Medulla oblongata (tissue), 1 donor: ENCODE measurements at regions not wholly inside any gene's neighbourhood (a gene's known extent, or its start where the extent isn't known, plus 50 kb on each side); places are given as distances from the start of the nearest gene placed in this dataset.

Experiments
- DNase-seq: peaks from one replicate; pipeline ENCODE4 v3.0.0-alpha.2; 2015; ENCODE audit errors: extremely low spot score

DNA sequence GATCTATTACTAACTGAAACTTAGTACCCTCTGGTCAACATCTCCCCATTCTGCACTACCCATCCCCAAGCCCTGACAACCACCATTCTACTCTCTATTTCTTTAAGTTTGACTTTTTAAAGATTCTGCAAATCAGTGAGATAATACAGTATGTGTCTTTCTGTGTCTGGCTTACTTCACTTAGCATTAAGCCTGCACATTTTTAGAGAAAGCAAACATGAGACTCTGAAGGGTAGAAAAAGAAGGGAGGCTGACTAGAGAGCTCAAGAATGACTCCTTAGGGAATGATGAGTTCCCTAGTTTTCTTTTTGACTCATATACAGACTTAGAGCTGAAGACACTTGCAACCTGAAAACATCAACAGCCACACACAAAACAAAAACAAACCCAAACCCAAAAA, 311.3 kb downstream of the SQOR start:
- DNase-seq, result no peak

GRCh38 chr15:45948181-45948621, 313.4 kb downstream of the SQOR start:
- no peak for DNase-seq

- DNase-seq, result no peak
These were observed 324.1 kb downstream of the SQOR start for GRCh38 chr15:45958924-45959323.

DNA sequence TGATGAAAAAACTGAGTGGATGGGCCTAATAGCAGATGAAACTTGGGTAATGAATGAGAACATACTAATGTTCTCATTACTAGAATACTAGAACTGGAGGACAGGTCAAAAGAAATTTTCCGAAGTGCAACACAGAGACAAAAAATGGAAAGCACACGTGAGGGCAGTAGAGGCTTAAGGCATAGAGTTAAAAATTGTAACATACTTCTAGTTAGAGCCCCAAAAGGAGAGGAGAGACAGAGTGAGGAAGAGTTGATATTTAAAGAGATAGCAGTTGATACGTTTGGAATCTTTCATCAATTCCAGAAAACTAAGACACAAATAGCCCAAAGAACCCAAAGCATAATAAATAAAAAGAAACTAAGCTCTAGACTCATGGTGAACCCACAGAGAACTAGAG, 327.9 kb downstream of the SQOR start:
- DNase-seq, result no peak

GRCh38 chr15:45970542-45970941, 335.7 kb downstream of the SQOR start:
- DNase-seq, result no peak

GRCh38 chr15:45980366-45980765, 345.5 kb downstream of the SQOR start:
- DNase-seq, result no peak

- no peak for DNase-seq
These were observed 346.8 kb downstream of the SQOR start for GRCh38 chr15:45981625-45982024.

- DNase-seq, result no peak
These were observed 357.0 kb downstream of the SQOR start for GRCh38 chr15:45991863-45992262.

DNA sequence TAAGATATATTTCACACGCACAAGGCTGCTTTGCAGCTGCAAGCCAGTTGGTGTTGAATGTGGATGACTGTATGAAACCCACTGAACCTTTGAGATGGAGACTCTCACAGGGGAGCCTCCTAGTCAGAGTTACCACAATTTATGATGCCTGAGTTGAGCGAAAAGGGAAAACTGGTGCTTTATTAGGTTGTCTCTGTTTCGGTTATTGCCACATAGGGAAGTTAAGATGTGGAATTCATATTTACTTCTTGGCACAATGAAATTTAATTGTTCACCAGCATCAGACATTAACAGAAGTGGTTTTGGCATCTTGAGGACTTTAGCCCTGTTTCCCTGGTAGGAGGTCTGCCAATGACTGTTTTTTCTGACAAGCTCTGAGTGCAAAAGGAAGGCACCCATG, 358.2 kb downstream of the SQOR start:
- DNase-seq, result no peak

DNA sequence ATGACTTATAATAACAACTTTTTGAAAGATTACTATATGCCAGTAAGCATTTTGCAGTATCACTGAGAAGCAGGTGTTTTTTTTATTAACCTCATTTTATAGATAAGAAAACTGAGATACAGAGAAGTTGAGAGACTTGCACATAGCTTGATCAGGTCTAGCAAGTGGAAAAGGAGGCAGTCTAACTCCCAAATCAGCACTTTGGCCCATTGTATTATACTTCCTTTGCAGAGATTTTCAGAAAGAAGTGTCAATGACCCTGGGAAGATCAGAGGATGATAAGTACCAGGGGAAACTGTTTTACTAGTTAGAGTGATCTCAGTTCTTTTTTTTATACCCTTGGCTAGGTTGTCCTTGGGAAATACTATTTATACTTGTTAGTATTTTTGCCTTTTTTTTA, 358.7 kb downstream of the SQOR start:
- DNase-seq, result no peak

DNA sequence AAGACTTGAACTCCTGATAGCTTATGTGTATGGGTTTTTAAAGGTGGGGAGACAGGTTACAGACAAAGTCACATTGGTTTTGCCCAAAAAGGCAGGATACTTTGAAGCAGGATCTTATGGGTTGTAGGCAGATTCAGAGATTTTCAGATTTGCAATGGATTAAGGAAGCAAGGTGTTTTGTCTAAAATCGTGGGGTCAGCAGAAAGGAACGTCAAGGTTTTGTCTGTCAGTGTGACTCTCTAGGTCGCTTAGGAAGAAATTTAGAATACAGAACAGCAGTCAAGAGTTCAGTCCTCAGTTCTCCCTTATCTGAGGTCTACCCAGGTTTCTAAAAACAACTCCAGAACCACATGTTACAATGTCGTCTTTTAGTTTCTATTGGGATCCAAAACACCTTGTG, 361.0 kb downstream of the SQOR start:
- DNase-seq, result no peak

GRCh38 chr15:46014532-46014931, 379.7 kb downstream of the SQOR start:
- DNase-seq, result no peak

DNA sequence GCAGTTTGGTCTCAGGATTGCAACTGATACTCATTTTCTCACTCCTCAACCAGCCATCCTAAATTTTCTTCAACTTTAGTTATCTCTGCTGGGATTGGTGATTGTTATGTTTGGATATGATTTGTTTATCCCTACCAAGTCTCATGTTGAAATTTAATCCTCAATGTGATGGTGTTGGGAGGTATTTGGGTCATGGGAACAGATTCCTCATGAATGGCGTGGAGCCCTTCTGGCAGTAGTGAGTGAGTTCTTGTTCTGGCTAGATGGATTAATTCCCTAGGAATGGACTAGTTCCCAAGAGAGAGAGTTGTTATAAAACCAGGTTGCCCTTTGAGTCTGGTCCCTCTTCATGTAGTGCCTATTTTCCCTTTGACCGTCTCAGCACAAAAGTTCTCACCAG, 399.9 kb downstream of the SQOR start:
- DNase-seq, result no peak

GRCh38 chr15:46039703-46040102, 404.9 kb downstream of the SQOR start:
- no peak for DNase-seq

DNA sequence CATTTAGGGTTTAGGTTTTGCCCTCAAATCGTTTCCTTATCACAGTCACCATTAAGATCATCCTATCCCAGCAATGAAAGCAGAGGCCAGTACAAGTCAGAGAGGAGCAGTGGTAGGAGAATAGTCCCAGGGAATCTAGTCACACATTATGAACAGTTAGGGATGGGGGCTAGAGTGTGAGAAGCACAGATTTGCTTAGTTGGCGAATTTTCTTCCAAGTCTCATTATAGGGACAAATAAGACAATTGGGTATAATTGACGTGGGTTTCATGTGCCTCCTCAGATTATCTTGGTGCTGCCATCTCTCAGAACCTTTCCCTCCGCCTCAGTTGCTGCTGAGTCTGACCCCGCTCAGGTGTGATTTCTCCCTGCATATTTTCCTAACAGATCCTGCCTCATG, 407.1 kb downstream of the SQOR start:
- no peak for DNase-seq

GRCh38 chr15:46059921-46060594, 425.2 kb downstream of the SQOR start:
- DNase-seq, result no peak

- no peak for DNase-seq
These were observed 426.2 kb downstream of the SQOR start for GRCh38 chr15:46061002-46061401.

DNA sequence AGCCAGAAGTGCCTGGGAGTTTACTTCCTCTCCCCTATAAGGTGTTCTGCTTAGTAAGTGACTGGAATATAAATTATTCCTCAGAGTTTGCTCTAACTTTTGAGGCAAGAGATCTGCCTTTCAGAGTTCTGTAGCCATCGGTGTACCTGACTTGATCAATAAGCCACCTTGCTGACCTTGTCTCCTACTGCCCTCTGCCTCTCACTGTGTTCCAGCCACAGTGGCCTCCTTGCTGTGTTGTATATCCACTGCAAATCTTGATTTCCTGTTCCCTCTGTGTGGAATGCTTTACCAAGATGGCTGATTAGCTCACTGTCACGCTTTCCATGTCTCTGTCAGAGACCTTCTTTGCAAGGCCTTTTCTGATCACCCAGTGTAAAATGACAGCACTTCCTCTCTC, 442.4 kb downstream of the SQOR start:
- DNase-seq, result no peak

DNA sequence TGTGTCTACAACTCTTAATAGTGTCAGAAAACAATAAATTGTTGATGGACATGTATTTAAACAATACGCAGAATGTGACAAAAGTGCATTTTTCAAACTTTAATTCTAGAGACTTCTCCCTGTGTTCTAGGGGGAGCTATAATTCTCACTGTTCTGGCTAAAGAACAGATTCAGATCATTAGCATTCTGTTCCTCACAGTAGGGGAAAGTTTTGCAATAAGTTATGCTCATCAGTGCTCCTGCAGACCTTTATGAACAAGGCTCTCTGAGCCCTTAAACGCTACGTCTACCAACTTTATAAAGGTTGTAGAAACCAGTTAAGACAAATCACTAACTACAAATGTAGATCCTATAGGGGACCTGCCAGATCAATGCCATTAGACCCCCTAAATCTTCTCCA, 444.2 kb downstream of the SQOR start:
- DNase-seq, result no peak

GRCh38 chr15:46080016-46080415, 445.2 kb downstream of the SQOR start:
- DNase-seq, result no peak

DNA sequence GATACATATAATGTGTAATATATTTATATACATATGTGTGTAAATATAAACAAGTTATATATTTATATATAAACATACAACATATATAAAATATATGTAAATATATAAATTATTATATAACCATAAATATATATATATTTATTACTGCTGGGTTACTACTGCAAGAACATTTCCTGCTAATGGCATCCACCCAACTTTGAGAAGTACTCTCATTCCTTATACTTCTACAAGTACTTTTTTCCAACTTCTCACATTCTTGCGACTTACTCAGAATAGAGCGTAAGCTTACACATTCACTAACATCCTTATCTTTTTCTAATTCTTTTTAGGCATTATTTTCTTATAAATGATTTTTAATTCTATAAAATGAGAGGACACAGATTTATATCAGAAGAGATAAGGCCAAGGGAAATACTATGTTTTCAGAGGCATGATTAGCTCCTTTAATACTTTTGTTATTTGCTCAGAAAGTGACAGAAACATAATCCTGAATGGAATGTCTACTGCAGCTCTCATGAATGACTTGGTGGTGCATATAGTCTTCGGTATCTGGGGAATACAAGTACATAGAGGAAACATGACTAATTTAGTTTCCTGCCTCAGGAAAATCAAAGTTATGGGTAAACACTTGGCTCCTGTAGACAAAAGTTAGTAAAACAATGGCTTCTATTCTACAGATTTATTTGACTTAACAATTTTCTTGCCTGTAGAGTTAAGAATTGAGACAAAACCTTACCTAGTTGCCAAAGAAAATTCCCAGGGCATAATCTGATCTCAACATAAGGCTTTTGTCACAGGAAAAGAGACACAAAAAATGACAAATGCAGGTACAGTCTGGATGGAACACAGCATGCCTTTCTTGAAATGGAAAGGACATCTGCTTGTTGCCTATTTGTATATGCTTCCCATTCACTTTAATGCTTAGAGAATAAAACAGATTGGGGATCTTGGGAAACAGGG, 453.9 kb downstream of the SQOR start:
- no peak for DNase-seq

GRCh38 chr15:46089467-46089935, 454.7 kb downstream of the SQOR start:
- DNase-seq, result no peak

GRCh38 chr15:46091860-46092450, 457.1 kb downstream of the SQOR start:
- peak; percentile 51 for DNase-seq
